HCT116 (cell line): ENCODE measurements at regions not wholly inside any gene's neighbourhood (a gene's known extent, or its start where the extent isn't known, plus 50 kb on each side); places are given as distances from the start of the nearest gene placed in this dataset.

Experiments
- ATAC-seq: fragments of 200-7000 bp; cut with Tn5 transposase; 2 replicates; pipeline ENCODE4 v1.9.1; 2020; ENCODE audit warnings: mild to moderate bottlenecking, moderate library complexity
- BruUV-seq: library from RNA; stranded (reverse); fragments of 400-500 nt; replicated peaks from 2 replicates; lab custom pipeline; 2021; lab: Mats Ljungman, UMichigan
- CTCF ChIA-PET: fragments of 300-600 bp; sonication (Branson Sonifier 250); formaldehyde crosslinking; loops from one replicate; lab custom pipeline; 2021; ENCODE audit warnings: antibody characterized with exemption; lab: Charles Lee
- POLR2A ChIA-PET: fragments of 300-600, 350-600 bp; sonication (Branson Sonifier 250); formaldehyde crosslinking; loops from one replicate; lab custom pipeline; 2021; ENCODE audit warnings: antibody characterized with exemption; lab: Charles Lee
- RAD21 ChIA-PET, 2 experiments: fragments of 300-600 bp; sonication (Branson Sonifier 250); formaldehyde crosslinking; loops; one replicate each; lab custom pipeline; 2023; ENCODE audit warnings: low total read pairs in 2 of 2; ENCODE audit not compliant: uncharacterized antibody in 2 of 2, unreplicated experiment in 2 of 2, low non-redundant PET in 1 of 2; lab: Charles Lee
- DNase-seq: peaks from one replicate; pipeline ENCODE4 v3.0.0-alpha.2; 2010; ENCODE audit warnings: low read depth, low spot score
- H2AFZ ChIP-seq: fragments of 200-600 bp; shearing (Covaris generic), sonication (generic); 2 replicates; pipeline ENCODE4 v1.6.1; 2017; ENCODE audit warnings: low read depth, mixed run types, mixed read lengths, antibody characterized with exemption, low read length; ENCODE audit not compliant: poor library complexity, severe bottlenecking
- H3K27ac ChIP-seq: 2 replicates; pipeline ENCODE4 v1.5.1; 2012; ENCODE audit warnings: low read depth, low read length
- H3K27me3 ChIP-seq: fragments of 200-600 bp; sonication (generic); 2 replicates; pipeline ENCODE4 v1.6.1; 2016; ENCODE audit warnings: mixed run types, low read length, mixed read lengths; ENCODE audit not compliant: insufficient read depth
- H3K36me3 ChIP-seq, 2 experiments: fragments of 200-500 bp in 1 of 2; fragments of 200-600 bp in 1 of 2; sonication (Bioruptor generic) in 1 of 2; sonication (generic) in 1 of 2; 2 replicates each; pipeline versions ENCODE4 v1.5.1 to v1.6.1; 2014 to 2016; ENCODE audit warnings: low read length in 2 of 2, inconsistent platforms in 1 of 2, mixed read lengths in 1 of 2, mixed run types in 1 of 2; ENCODE audit not compliant: insufficient read depth in 2 of 2, control insufficient read depth in 1 of 2
- H3K4me1 ChIP-seq, 2 experiments: fragments of 200-600 bp in 1 of 2; sonication (generic) in 1 of 2; 2 replicates each; pipeline versions ENCODE4 v1.5.1 to v1.6.1; 2012 to 2017; ENCODE audit warnings: low read length in 2 of 2, inconsistent platforms in 1 of 2, mild to moderate bottlenecking in 1 of 2, mixed read lengths in 1 of 2, mixed run types in 1 of 2, moderate library complexity in 1 of 2; ENCODE audit not compliant: insufficient read depth in 2 of 2, control insufficient read depth in 1 of 2
- H3K4me2 ChIP-seq: fragments of 200-600 bp; sonication (generic); 2 replicates; pipeline ENCODE4 v1.6.1; 2017; ENCODE audit warnings: mixed run types, low read length, mixed read lengths
- H3K4me3 ChIP-seq, 2 experiments: fragments of 200-600 bp in 1 of 2; sonication (generic) in 1 of 2; replicated peaks in 1 of 2; 2 replicates each; pipeline ENCODE4 v1.5.1; 2011 to 2016; ENCODE audit warnings: low read length in 2 of 2, control low read depth in 1 of 2, low read depth in 1 of 2, mild to moderate bottlenecking in 1 of 2, mixed read lengths in 1 of 2, mixed run types in 1 of 2
- H3K79me2 ChIP-seq: fragments of 200-600 bp; sonication (generic); 2 replicates; pipeline ENCODE4 v1.6.1; 2017; ENCODE audit warnings: mild to moderate bottlenecking, mixed run types, low read length, moderate library complexity, mixed read lengths; ENCODE audit not compliant: insufficient read depth
- H3K9ac ChIP-seq: fragments of 200-600 bp; sonication (generic); 2 replicates; pipeline ENCODE4 v1.6.1; 2016; ENCODE audit warnings: low read length, mixed read lengths
- H3K9me2 ChIP-seq: fragments of 200-600 bp; sonication (generic), shearing (Covaris generic); 2 replicates; pipeline ENCODE4 v1.6.1; 2017; ENCODE audit warnings: mixed run types, mild to moderate bottlenecking, moderate library complexity; ENCODE audit not compliant: insufficient read depth
- H3K9me3 ChIP-seq, 2 experiments: fragments of 200-500 bp in 1 of 2; fragments of 200-600 bp in 1 of 2; sonication (Bioruptor generic) in 1 of 2; sonication (generic) in 1 of 2; 2 replicates each; pipeline ENCODE4 v1.6.1; 2014 to 2017; ENCODE audit warnings: low read length in 2 of 2, mixed read lengths in 2 of 2, inconsistent platforms in 1 of 2, low read depth in 1 of 2, mild to moderate bottlenecking in 1 of 2, mixed run types in 1 of 2, moderate library complexity in 1 of 2; ENCODE audit not compliant: control insufficient read depth in 1 of 2, insufficient read depth in 1 of 2
- H4K20me1 ChIP-seq: fragments of 200-600 bp; sonication (generic), shearing (Covaris generic); 2 replicates; pipeline ENCODE4 v1.6.1; 2017; ENCODE audit warnings: mixed run types, mild to moderate bottlenecking, moderate library complexity; ENCODE audit not compliant: insufficient read depth
- CBX3 ChIP-seq: IDR thresholded peaks from 2 replicates; pipeline ENCODE4 v1.6.1; 2012; ENCODE audit warnings: low read depth
- CEBPB ChIP-seq: IDR thresholded peaks from 2 replicates; pipeline ENCODE4 v1.6.1; 2012; ENCODE audit warnings: low read depth
- ELF1 ChIP-seq: IDR thresholded peaks from 2 replicates; pipeline ENCODE4 v1.6.1; 2012; ENCODE audit warnings: low read depth, borderline replicate concordance
- EZH2 ChIP-seq: fragments of 200-600 bp; sonication (generic); IDR thresholded peaks from 2 replicates; pipeline ENCODE4 v1.6.1; 2017; ENCODE audit warnings: antibody characterized with exemption, mixed run types
- EZH2phosphoT487 ChIP-seq: fragments of 200-600 bp; IDR thresholded peaks from 2 replicates; pipeline ENCODE4 v1.6.1; 2018; ENCODE audit warnings: antibody characterized with exemption, borderline replicate concordance
- FOSL1 ChIP-seq: IDR thresholded peaks from 2 replicates; pipeline ENCODE4 v1.6.1; 2012; ENCODE audit warnings: low read depth
- JUND ChIP-seq: IDR thresholded peaks from 2 replicates; pipeline ENCODE4 v1.6.1; 2012
- POLR2A ChIP-seq: IDR thresholded peaks from 2 replicates; pipeline ENCODE4 v1.7.0; 2011; ENCODE audit warnings: borderline replicate concordance; ENCODE audit not compliant: insufficient read depth, insufficient read length; ENCODE audit errors: extremely low read depth
- POLR2AphosphoS5 ChIP-seq: IDR thresholded peaks from 2 replicates; pipeline ENCODE4 v1.6.1; 2011; ENCODE audit warnings: mild to moderate bottlenecking, low read depth, low read length, moderate library complexity
- SIN3A ChIP-seq: IDR thresholded peaks from 2 replicates; pipeline ENCODE4 v1.6.1; 2012; ENCODE audit warnings: low read depth
- SP1 ChIP-seq: IDR thresholded peaks from 2 replicates; pipeline ENCODE4 v1.6.1; 2012; ENCODE audit warnings: low read depth
- YY1 ChIP-seq: IDR thresholded peaks from 2 replicates; pipeline ENCODE4 v1.6.1; 2011; ENCODE audit warnings: low read length, low read depth, moderate library complexity, mild to moderate bottlenecking; ENCODE audit not compliant: insufficient replicate concordance; ENCODE audit errors: extremely low read depth
- ZFX ChIP-seq: fragments of 450-650 bp; IDR thresholded peaks from 2 replicates; pipeline ENCODE4 v1.6.1; 2017
- intact Hi-C: fragments of 100-400 bp; cut with micrococcal nuclease; formaldehyde crosslinking; loops from 2 replicates; pipeline ENCODE4 v1.10.0; 2022
- TF ChIP-seq, protein P1 (sequence below): IDR thresholded peaks from 2 replicates; pipeline ENCODE4 v1.6.1; 2012
- TF ChIP-seq, protein P2 (sequence below): IDR thresholded peaks from 2 replicates; pipeline ENCODE4 v1.6.1; 2012

DNA sequence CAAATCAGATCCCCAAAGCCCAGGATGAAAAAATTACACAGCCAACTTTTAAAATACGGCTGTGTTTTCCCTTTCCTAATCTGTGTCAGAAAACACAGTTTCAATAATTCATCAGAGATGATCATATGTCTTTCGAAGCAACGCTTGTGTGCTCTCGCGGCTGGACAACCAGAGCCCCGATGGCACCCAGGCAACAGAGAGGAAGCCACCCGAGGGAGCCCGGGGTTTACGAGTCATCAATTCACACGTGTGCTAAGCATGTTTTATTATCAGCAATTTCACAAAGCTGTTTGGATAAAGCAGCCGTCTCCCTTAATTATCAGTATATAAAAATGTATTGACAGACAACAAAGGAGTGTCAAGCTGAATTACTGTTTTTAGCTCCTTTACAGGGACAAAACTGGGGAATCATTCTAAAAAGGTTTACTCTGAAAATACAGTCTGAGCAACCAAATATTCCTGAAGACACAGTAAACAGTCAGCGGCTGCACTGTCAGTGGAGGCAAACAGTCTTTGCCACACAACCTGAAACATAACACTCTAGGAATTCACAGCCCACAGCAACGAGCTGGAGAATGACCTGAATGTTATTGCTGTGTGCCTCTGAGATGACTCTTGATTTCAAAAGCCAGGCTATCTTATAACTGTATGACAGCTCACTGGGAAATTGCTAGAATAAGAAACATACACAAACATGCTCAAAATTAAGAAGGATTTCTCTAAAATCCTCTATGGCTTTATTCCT lies 201.0 kb downstream of the SIPA1L2 start:
- Histone ChIP-seq H3K27me3 (no peaks in the 10 kb centered on the region), H3K4me2 (no peak overlapping the region), H3K4me1 (no peaks in the 10 kb centered on the region), H2AFZ (no peak overlapping the region), H3K9me2 (no peaks in the 10 kb centered on the region), H3K27ac (no peak overlapping the region), H4K20me1 (no peaks in the 10 kb centered on the region), H3K79me2 (no peaks in the 10 kb centered on the region), H3K9me3 (no peaks in the 10 kb centered on the region), H3K36me3 (no peaks in the 10 kb centered on the region), H3K4me3 (no peak overlapping the region), H3K9ac (no peak overlapping the region)
- ATAC-seq (no peak), DNase-seq (no peak)
- TF ChIP-seq SP1, result no peak
- no peak for TF ChIP-seq EZH2
- TF ChIP-seq, protein P1, sequence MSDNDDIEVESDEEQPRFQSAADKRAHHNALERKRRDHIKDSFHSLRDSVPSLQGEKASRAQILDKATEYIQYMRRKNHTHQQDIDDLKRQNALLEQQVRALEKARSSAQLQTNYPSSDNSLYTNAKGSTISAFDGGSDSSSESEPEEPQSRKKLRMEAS, result no peak
- no peak for TF ChIP-seq ELF1
- no peak for TF ChIP-seq FOSL1
- no peak for TF ChIP-seq SIN3A
- TF ChIP-seq JUND, result no peak
- TF ChIP-seq POLR2A, result no peak
- no peak for TF ChIP-seq CBX3
- TF ChIP-seq, protein P2, sequence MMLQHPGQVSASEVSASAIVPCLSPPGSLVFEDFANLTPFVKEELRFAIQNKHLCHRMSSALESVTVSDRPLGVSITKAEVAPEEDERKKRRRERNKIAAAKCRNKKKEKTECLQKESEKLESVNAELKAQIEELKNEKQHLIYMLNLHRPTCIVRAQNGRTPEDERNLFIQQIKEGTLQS, result no peak
- TF ChIP-seq YY1, result no peak
- no peak for TF ChIP-seq ZFX
- no peak for TF ChIP-seq CEBPB
- no peak for TF ChIP-seq POLR2AphosphoS5
- TF ChIP-seq EZH2phosphoT487, result no peak
- BruUV-seq, result no TSS peak
- POLR2A ChIA-PET, result no interaction called here
- intact Hi-C loops, result no loop called here
- CTCF ChIA-PET, result no interaction called here
- RAD21 ChIA-PET, result no interaction called here
